NOMO-1 treated with DMSO at 0.1 percent for 48 hours (cell line): ENCODE measurements at regions not wholly inside any gene's neighbourhood (a gene's known extent, or its start where the extent isn't known, plus 50 kb on each side); places are given as distances from the start of the nearest gene placed in this dataset.
"Not testable (repeated sequence)": the region's sequence is repeated elsewhere in the genome, so short reads cannot be mapped to it uniquely, and the experiment has no call there.

Experiments
- DNase-seq: peaks from one replicate; lab custom pipeline; 2025; ENCODE audit not compliant: unreplicated experiment; lab: John Stamatoyannopoulos, UW

- no peak for DNase-seq
Observed at GRCh38 chr4:181761156-181761555, 482.0 kb upstream of the TENM3 start.

GRCh38 chr4:181766061-181766548 lies 477.1 kb upstream of the TENM3 start:
- DNase-seq, result no peak

- no peak for DNase-seq
Observed at GRCh38 chr4:181770971-181771370, 472.2 kb upstream of the TENM3 start.

- no peak for DNase-seq
Observed at GRCh38 chr4:181775298-181775697, 467.9 kb upstream of the TENM3 start.

- no peak for DNase-seq
Observed at GRCh38 chr4:181776264-181777054, 466.7 kb upstream of the TENM3 start.

- no peak for DNase-seq
Observed at GRCh38 chr4:181777518-181777917, 465.7 kb upstream of the TENM3 start.

- DNase-seq, result no peak
Observed at GRCh38 chr4:181784881-181785280, 458.3 kb upstream of the TENM3 start.

- no peak for DNase-seq
Observed at GRCh38 chr4:181792641-181793040, 450.6 kb upstream of the TENM3 start.

GRCh38 chr4:181793096-181793495 lies 450.1 kb upstream of the TENM3 start:
- DNase-seq, result no peak

GRCh38 chr4:181796502-181796901 lies 446.7 kb upstream of the TENM3 start:
- DNase-seq, result no peak

- DNase-seq, result no peak
Observed at GRCh38 chr4:181798536-181798935, 444.7 kb upstream of the TENM3 start.

- no peak for DNase-seq
Observed at GRCh38 chr4:181799561-181800069, 443.6 kb upstream of the TENM3 start.

- no peak for DNase-seq
Observed at GRCh38 chr4:181802207-181802606, 441.0 kb upstream of the TENM3 start.

- no peak for DNase-seq
Observed at GRCh38 chr4:181807771-181808170, 435.4 kb upstream of the TENM3 start.

GRCh38 chr4:181810711-181811110 lies 432.5 kb upstream of the TENM3 start:
- DNase-seq, result no peak

- not testable (repeated sequence) for DNase-seq
Observed at GRCh38 chr4:181811550-181811949, 431.7 kb upstream of the TENM3 start.

- no peak for DNase-seq
Observed at GRCh38 chr4:181819946-181820345, 423.3 kb upstream of the TENM3 start.

GRCh38 chr4:181820553-181820952 lies 422.6 kb upstream of the TENM3 start:
- DNase-seq, result no peak

- no peak for DNase-seq
Observed at GRCh38 chr4:181821039-181822004, 421.9 kb upstream of the TENM3 start.

GRCh38 chr4:181822005-181822375 lies 421.2 kb upstream of the TENM3 start:
- no peak for DNase-seq

GRCh38 chr4:181823183-181823582 lies 420.0 kb upstream of the TENM3 start:
- DNase-seq, result no peak

- DNase-seq, result no peak
Observed at GRCh38 chr4:181823645-181824044, 419.6 kb upstream of the TENM3 start.
